ENCODE measurements at regions not wholly inside any gene's neighbourhood (a gene's known extent, or its start where the extent isn't known, plus 50 kb on each side); places are given as distances from the start of the nearest gene placed in this dataset.
"Not testable (repeated sequence)": the region's sequence is repeated elsewhere in the genome, so short reads cannot be mapped to it uniquely, and the experiment has no call there.

GRCh38 chr4:78660559-78660958, 109.0 kb downstream of the ANXA3 start:
- no peak for DNase-seq (ENCODE audit: low spot score)

GRCh38 chr4:78661086-78661690, 109.6 kb downstream of the ANXA3 start:
- no peak for DNase-seq (ENCODE audit: low spot score)

GRCh38 chr4:78661921-78662521, 110.5 kb downstream of the ANXA3 start:
- no peak for DNase-seq (ENCODE audit: low spot score)

- DNase-seq (ENCODE audit: low spot score), result no peak
Observed at GRCh38 chr4:78662658-78663057, 111.1 kb downstream of the ANXA3 start.

- not testable (repeated sequence) for DNase-seq (ENCODE audit: low spot score)
Observed at GRCh38 chr4:78664296-78664695, 111.9 kb upstream of the BMP2K start.

GRCh38 chr4:78665216-78665770, 110.9 kb upstream of the BMP2K start:
- no peak for DNase-seq (ENCODE audit: low spot score)

- no peak for DNase-seq (ENCODE audit: low spot score)
Observed at GRCh38 chr4:78666830-78667258, 109.3 kb upstream of the BMP2K start.

GRCh38 chr4:78667325-78667724, 108.8 kb upstream of the BMP2K start:
- DNase-seq (ENCODE audit: low spot score), result no peak

- DNase-seq (ENCODE audit: low spot score), result no peak
Observed at GRCh38 chr4:78667764-78668163, 108.4 kb upstream of the BMP2K start.

- DNase-seq (ENCODE audit: low spot score), result no peak
Observed at GRCh38 chr4:78669453-78669852, 106.7 kb upstream of the BMP2K start.

- DNase-seq (ENCODE audit: low spot score), result peak; percentile 34
Observed at GRCh38 chr4:78671903-78672815, 104.0 kb upstream of the BMP2K start.

GRCh38 chr4:78673337-78673736, 102.8 kb upstream of the BMP2K start:
- DNase-seq (ENCODE audit: low spot score), result no peak

- no peak for DNase-seq (ENCODE audit: low spot score)
Observed at GRCh38 chr4:78675325-78675724, 100.8 kb upstream of the BMP2K start.

- no peak for DNase-seq (ENCODE audit: low spot score)
Observed at GRCh38 chr4:78682070-78682469, 94.1 kb upstream of the BMP2K start.

GRCh38 chr4:78683352-78683751, 92.8 kb upstream of the BMP2K start:
- DNase-seq (ENCODE audit: low spot score), result no peak

GRCh38 chr4:78684325-78685079, 91.6 kb upstream of the BMP2K start:
- peak; percentile 54 for DNase-seq (ENCODE audit: low spot score)

GRCh38 chr4:78687818-78688217, 88.3 kb upstream of the BMP2K start:
- DNase-seq (ENCODE audit: low spot score), result no peak

- no peak for DNase-seq (ENCODE audit: low spot score)
Observed at GRCh38 chr4:78688366-78688765, 87.8 kb upstream of the BMP2K start.

GRCh38 chr4:78689261-78689660, 86.9 kb upstream of the BMP2K start:
- no peak for DNase-seq (ENCODE audit: low spot score)

- no peak for DNase-seq (ENCODE audit: low spot score)
Observed at GRCh38 chr4:78689700-78690323, 86.3 kb upstream of the BMP2K start.

GRCh38 chr4:78691334-78691754, 84.8 kb upstream of the BMP2K start:
- DNase-seq (ENCODE audit: low spot score), result no peak

Data from kidney tubule cell (primary cell).